ENCODE measurements at regions not wholly inside any gene's neighbourhood (a gene's known extent, or its start where the extent isn't known, plus 50 kb on each side); places are given as distances from the start of the nearest gene placed in this dataset.

DNA sequence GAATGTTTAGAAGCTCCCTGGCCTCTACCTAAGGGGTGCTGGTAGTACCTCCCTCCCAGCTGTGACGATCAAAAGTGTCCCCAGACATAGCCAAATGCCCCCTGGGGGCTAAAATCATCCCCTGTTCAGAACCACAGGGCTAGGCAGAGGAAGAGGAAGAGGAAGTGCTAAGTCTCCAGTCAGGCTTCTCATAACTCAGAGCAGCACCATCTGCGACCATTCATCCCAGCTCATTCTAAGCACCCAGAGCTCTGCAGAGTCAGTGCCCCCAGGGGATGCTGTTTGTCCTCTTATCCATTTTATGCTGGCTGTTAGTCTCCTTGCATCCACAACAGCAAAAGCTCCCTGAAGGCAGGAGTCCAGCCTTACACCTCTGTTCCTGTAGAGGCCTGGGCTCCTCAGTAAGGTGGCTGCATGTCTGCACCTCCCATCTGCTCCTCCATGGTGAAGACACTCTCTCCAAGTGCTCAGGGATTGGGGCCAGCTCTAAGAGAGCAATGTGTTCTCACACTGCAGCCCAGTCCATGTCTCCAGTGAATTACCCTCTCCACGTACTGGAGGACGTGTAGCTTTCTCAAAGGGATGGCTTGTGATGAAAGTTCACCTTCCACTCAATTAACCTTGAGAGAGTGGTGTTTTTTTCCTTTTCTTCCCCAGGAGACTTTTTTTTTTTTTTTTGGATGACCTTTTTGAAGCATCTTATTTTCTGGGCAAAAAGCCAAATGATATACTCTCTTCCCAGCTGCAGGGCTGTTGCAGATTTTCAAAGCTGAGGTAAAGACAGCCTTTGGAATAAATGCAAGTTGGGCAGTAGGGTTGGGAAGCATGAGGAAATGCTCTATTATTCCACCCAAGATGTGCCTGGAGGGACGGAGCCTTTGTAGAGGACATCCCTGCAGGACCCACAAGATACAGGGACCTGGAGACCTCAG is 158.9 kb upstream of the SLC14A2 start:
- Histone ChIP-seq H3K27ac (ENCODE audit: low read depth, low read length, severe bottlenecking) (no peak overlapping the region), H3K36me3 (ENCODE audit: control insufficient read depth, insufficient read depth, low read length) (no peaks in the 10 kb centered on the region), H3K9me3 (ENCODE audit: control insufficient read depth, low read length) (no peaks in the 10 kb centered on the region), H3K4me1 (ENCODE audit: control insufficient read depth, insufficient read depth, low read length, poor library complexity, severe bottlenecking) (no peaks in the 10 kb centered on the region), H3K4me3 (ENCODE audit: extremely low read depth, insufficient read depth, low read length, poor library complexity, severe bottlenecking) (no peak overlapping the region)
- 81 to 100% methylated on average over 1 to 2 of the region's 5 CpGs for WGBS, 2 experiments (ENCODE audit: insufficient coverage in 2 of 2)

DNA sequence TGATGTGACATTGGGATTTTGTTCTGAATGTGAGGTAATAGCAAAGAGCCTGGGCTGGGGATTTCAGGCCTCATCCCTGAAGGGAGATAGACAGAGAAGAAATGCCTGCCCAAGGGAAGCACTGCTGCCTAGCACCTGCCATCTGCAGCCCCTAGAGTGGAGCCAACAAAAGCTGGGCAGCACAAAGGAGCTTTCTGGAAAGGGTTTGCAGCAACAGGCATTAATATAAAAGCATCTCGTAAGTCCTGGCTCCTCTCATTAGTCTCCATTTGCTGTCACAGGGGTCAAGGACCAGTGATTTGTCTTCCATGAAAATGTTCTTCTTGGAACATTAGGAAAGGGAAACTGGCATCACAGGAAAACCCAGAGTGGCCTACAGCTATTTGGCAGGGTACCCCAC is 157.2 kb upstream of the SLC14A2 start:
- Histone ChIP-seq H3K4me1 (ENCODE audit: control insufficient read depth, insufficient read depth, low read length, poor library complexity, severe bottlenecking) (no peaks in the 10 kb centered on the region), H3K27ac (ENCODE audit: low read depth, low read length, severe bottlenecking) (no peak overlapping the region), H3K4me3 (ENCODE audit: extremely low read depth, insufficient read depth, low read length, poor library complexity, severe bottlenecking) (no peak overlapping the region), H3K9me3 (ENCODE audit: control insufficient read depth, low read length) (no peaks in the 10 kb centered on the region), H3K36me3 (ENCODE audit: control insufficient read depth, insufficient read depth, low read length) (no peaks in the 10 kb centered on the region)
- 100% methylated on average over 1 of the region's 1 CpG for WGBS, 2 experiments (ENCODE audit: insufficient coverage in 2 of 2)

DNA sequence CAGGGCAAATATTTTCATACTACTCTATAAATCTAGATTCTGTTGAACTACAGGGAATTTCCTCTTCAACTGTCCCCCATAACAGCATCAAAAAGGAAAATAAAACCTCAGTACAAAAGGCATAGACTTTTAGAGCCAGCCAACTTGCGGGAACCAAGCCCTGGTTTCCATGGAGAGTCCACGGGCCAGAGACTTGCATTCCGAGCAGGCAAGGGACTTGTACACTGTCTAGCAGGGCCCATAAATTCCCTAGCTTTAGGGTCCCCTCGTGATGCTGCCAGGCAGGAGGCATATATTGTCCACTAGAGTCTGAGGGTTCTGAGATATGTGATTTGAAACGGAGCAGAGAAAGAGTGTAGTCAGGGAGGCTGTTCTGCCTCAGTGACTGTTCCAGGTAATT is 153.1 kb upstream of the SLC14A2 start:
- 79 to 85% methylated on average over 5 of the region's 5 CpGs for WGBS, 2 experiments (ENCODE audit: insufficient coverage in 2 of 2)
- Histone ChIP-seq H3K36me3 (ENCODE audit: control insufficient read depth, insufficient read depth, low read length) (no peaks in the 10 kb centered on the region), H3K27ac (ENCODE audit: low read depth, low read length, severe bottlenecking) (no peak overlapping the region), H3K4me1 (ENCODE audit: control insufficient read depth, insufficient read depth, low read length, poor library complexity, severe bottlenecking) (no peaks in the 10 kb centered on the region), H3K9me3 (ENCODE audit: control insufficient read depth, low read length) (no peaks in the 10 kb centered on the region), H3K4me3 (ENCODE audit: extremely low read depth, insufficient read depth, low read length, poor library complexity, severe bottlenecking) (no peak overlapping the region)

DNA sequence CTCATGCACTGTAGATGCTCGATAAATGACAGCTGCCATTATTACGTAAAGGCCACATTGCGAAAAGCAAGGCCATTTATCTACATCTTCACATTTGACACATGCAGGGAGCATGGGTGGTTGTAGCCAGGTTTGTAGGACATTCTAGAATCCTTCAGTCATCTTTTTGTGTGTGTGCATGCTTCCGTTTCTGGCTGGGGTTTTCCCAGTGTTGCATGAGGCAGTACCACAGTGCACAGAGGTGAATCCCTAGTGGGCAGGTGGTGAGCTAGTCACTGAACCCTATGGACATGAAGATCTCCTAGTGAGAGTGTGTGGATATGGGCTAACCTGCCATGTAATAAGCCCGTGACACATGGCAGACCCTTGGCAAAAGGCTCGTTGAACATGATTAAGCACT is 151.8 kb upstream of the SLC14A2 start:
- H3K27ac ChIP-seq (ENCODE audit: low read depth, low read length, severe bottlenecking), result no peak overlapping the region
- H3K4me3 ChIP-seq (ENCODE audit: extremely low read depth, insufficient read depth, low read length, poor library complexity, severe bottlenecking), result no peak overlapping the region
- 89 to 94% methylated on average over 3 to 4 of the region's 6 CpGs for WGBS, 2 experiments (ENCODE audit: insufficient coverage in 2 of 2)
- H3K36me3 ChIP-seq (ENCODE audit: control insufficient read depth, insufficient read depth, low read length), result no peaks in the 10 kb centered on the region
- no peaks in the 10 kb centered on the region for H3K4me1 ChIP-seq (ENCODE audit: control insufficient read depth, insufficient read depth, low read length, poor library complexity, severe bottlenecking)
- H3K9me3 ChIP-seq (ENCODE audit: control insufficient read depth, low read length), result no peaks in the 10 kb centered on the region

DNA sequence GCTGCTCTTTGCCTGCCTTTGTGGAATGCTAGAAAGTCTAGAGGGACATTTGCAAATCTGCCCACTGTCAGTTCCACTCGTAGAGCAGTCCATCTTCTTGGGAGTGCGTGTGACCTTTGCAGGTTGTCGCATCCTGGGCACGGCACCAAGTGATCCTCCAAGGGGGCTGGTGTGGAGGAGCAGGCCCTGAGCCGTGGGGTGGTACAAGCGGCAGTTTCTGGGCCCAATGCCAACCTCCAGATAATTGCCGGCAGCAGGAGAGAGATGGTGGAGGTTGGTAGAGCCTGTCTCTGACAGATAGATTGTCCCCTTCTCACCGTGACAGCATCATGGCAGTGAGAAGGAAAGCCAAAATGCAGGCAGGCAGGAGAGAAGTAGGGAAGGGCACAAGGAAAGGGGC is 150.7 kb upstream of the SLC14A2 start:
- Histone ChIP-seq H3K4me3 (ENCODE audit: extremely low read depth, insufficient read depth, low read length, poor library complexity, severe bottlenecking) (no peak overlapping the region), H3K4me1 (ENCODE audit: control insufficient read depth, insufficient read depth, low read length, poor library complexity, severe bottlenecking) (no peaks in the 10 kb centered on the region), H3K9me3 (ENCODE audit: control insufficient read depth, low read length) (no peaks in the 10 kb centered on the region), H3K36me3 (ENCODE audit: control insufficient read depth, insufficient read depth, low read length) (no peaks in the 10 kb centered on the region), H3K27ac (ENCODE audit: low read depth, low read length, severe bottlenecking) (no peak overlapping the region)
- WGBS, 2 experiments (ENCODE audit: insufficient coverage in 2 of 2), result 84 to 91% methylated on average over 8 of the region's 8 CpGs

DNA sequence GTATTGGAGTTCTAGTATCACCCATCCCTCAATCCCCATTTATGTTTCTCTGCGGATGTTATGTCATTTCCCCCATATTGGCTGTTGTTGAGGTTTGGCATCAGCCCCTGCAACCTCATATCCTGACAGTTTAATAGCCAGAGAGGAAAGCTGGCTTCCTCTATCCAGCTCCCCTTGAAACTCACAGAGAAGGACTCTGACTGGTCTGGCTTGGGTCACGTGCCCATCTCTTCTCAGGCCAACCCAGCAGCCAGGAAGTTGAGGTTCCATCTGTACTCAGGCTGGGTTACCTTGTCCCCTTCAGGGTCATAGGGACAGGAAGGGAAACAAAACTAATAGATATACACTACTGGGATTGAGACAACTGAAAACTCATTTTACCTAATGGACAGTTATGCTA is 148.0 kb upstream of the SLC14A2 start:
- no peaks in the 10 kb centered on the region for H3K4me1 ChIP-seq (ENCODE audit: control insufficient read depth, insufficient read depth, low read length, poor library complexity, severe bottlenecking)
- no peak overlapping the region for H3K27ac ChIP-seq (ENCODE audit: low read depth, low read length, severe bottlenecking)
- WGBS, 2 experiments (ENCODE audit: insufficient coverage in 2 of 2), result no CpG with 5 or more reads among the region's 2 CpGs
- H3K36me3 ChIP-seq (ENCODE audit: control insufficient read depth, insufficient read depth, low read length), result no peaks in the 10 kb centered on the region
- H3K9me3 ChIP-seq (ENCODE audit: control insufficient read depth, low read length), result no peaks in the 10 kb centered on the region
- no peak overlapping the region for H3K4me3 ChIP-seq (ENCODE audit: extremely low read depth, insufficient read depth, low read length, poor library complexity, severe bottlenecking)

DNA sequence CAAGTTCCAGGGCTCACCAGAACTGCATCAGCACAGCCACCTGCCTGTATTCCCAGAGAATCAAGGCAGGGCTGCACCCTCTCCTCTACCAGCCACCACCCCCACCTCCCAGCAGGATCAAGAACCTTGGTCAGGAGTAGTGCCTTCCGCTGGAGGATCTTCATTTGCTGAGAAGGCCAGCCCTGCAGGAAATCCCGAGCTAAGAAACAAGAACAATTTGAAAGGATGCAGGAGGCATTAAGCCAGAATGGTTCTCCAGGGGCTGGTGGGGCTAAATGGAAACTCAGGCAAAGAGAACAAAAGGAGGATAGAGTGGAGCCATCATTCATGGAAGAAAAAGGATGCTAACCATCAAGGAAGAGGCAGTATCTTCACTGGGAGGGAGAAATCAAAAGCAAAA is 147.3 kb upstream of the SLC14A2 start:
- 60 to 77% methylated on average over 1 to 2 of the region's 2 CpGs for WGBS, 2 experiments (ENCODE audit: insufficient coverage in 2 of 2)
- Histone ChIP-seq H3K9me3 (ENCODE audit: control insufficient read depth, low read length) (no peaks in the 10 kb centered on the region), H3K4me1 (ENCODE audit: control insufficient read depth, insufficient read depth, low read length, poor library complexity, severe bottlenecking) (no peaks in the 10 kb centered on the region), H3K4me3 (ENCODE audit: extremely low read depth, insufficient read depth, low read length, poor library complexity, severe bottlenecking) (no peak overlapping the region), H3K27ac (ENCODE audit: low read depth, low read length, severe bottlenecking) (no peak overlapping the region), H3K36me3 (ENCODE audit: control insufficient read depth, insufficient read depth, low read length) (no peaks in the 10 kb centered on the region)

DNA sequence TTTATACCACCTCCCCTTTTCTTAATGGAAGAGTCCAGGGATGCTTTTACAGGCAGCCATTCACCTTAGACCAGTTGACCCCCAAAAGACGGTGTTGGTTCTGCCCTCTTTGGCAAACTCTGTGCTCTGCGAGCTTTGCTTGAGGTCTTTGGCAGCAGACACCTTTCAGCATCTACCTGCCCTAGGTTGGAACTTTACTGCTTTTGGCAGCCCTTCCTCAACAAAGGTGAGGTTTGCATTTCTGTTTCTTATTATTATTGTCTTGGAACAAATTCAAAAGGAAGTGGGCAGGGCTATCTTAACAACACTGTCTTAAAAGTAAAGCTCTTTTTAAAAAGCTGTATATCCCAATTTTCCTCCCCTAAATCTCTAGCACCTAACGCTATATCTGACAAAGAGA is 136.4 kb upstream of the SLC14A2 start:
- WGBS, 2 experiments (ENCODE audit: insufficient coverage in 2 of 2), result 87 to 100% methylated on average over 2 of the region's 3 CpGs
- no peaks in the 10 kb centered on the region for H3K36me3 ChIP-seq (ENCODE audit: control insufficient read depth, insufficient read depth, low read length)
- no peak overlapping the region for H3K4me3 ChIP-seq (ENCODE audit: extremely low read depth, insufficient read depth, low read length, poor library complexity, severe bottlenecking)
- H3K4me1 ChIP-seq (ENCODE audit: control insufficient read depth, insufficient read depth, low read length, poor library complexity, severe bottlenecking), result no peaks in the 10 kb centered on the region
- H3K27ac ChIP-seq (ENCODE audit: low read depth, low read length, severe bottlenecking), result no peak overlapping the region
- no peaks in the 10 kb centered on the region for H3K9me3 ChIP-seq (ENCODE audit: control insufficient read depth, low read length)

DNA sequence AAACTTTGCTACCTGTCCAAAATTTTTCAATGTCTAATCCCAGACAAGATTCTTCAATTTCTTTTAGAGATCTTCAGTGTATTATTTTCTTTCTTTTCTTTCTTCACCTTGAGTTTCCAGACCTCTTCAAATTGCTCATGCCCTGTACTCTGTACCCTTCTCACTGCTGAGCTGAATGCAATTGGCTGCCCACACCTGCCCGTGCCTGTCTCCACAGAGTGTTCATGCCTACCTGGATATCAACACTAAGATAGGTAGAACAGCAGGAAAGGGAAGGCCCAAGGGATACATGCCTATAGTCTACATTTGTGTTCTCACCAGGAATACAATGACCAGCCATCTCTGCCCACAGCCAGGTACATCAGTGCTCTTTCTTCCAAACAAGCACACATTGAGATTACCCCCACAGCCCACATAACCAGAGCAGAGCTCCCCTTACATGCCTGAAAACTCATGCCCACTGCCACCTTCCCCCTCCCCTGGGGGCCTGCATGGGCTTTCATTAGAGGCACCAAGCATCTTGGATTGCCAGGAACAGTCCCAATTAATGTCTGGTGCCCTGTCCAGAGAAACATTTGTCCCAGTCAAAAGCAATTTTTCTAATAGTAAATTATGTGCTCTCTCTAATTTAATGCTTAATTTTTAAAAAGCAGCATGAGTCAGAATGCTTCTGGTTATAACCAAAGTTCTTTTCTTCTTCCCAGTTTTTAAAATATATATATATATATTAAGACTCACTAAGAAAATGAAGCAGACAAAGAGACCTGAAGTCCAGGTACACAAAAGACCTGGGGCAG is 134.9 kb upstream of the SLC14A2 start:
- Histone ChIP-seq H3K36me3 (ENCODE audit: control insufficient read depth, insufficient read depth, low read length) (no peaks in the 10 kb centered on the region), H3K9me3 (ENCODE audit: control insufficient read depth, low read length) (no peaks in the 10 kb centered on the region), H3K27ac (ENCODE audit: low read depth, low read length, severe bottlenecking) (no peak overlapping the region), H3K4me3 (ENCODE audit: extremely low read depth, insufficient read depth, low read length, poor library complexity, severe bottlenecking) (no peak overlapping the region), H3K4me1 (ENCODE audit: control insufficient read depth, insufficient read depth, low read length, poor library complexity, severe bottlenecking) (no peaks in the 10 kb centered on the region)
- WGBS, 2 experiments (ENCODE audit: insufficient coverage in 2 of 2), result 80 to 100% methylated on average over 1 of the region's 1 CpG

DNA sequence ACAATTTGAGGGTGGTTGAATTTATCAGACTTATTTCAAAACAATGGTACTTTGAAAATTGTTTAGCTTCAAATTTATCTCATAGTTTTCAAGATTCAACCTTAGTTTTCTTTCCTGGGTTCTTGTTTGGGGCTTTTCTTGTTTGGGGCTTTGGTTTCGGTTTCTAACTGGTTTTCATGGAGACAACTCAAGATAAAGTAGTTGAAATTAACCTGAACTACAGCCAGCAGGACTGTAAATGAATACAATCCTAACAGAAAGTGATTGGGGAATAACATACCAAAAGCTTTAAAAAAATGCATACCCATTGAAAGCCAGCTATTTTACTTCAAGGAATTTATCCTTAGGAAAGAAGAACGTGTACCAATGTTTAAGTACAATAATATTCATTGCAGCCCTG is 133.5 kb upstream of the SLC14A2 start:
- H3K9me3 ChIP-seq (ENCODE audit: control insufficient read depth, low read length), result no peaks in the 10 kb centered on the region
- H3K36me3 ChIP-seq (ENCODE audit: control insufficient read depth, insufficient read depth, low read length), result no peaks in the 10 kb centered on the region
- no CpG with 5 or more reads among the region's 2 CpGs for WGBS, 2 experiments (ENCODE audit: insufficient coverage in 2 of 2)
- H3K4me1 ChIP-seq (ENCODE audit: control insufficient read depth, insufficient read depth, low read length, poor library complexity, severe bottlenecking), result no peaks in the 10 kb centered on the region
- H3K4me3 ChIP-seq (ENCODE audit: extremely low read depth, insufficient read depth, low read length, poor library complexity, severe bottlenecking), result no peak overlapping the region
- no peak overlapping the region for H3K27ac ChIP-seq (ENCODE audit: low read depth, low read length, severe bottlenecking)

DNA sequence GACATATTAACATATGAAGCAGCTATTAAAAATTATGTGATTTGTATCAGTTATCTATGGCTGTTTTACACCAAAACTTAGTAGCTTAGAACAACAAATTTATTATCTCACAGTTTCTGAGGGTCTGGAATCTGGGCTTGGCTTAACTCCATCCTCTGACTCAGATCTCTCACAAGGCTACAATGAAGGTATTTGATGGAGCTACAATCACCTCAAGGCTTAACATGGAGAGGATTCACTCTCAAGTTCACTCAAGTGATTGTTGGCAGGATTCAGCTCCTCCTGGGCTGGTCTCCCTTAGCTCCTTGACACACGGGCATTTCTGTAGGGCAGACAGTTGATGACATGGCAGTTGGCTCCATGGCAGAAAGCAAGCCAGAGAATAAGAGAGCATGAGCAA is 133.0 kb upstream of the SLC14A2 start:
- Histone ChIP-seq H3K4me3 (ENCODE audit: extremely low read depth, insufficient read depth, low read length, poor library complexity, severe bottlenecking) (no peak overlapping the region), H3K4me1 (ENCODE audit: control insufficient read depth, insufficient read depth, low read length, poor library complexity, severe bottlenecking) (no peaks in the 10 kb centered on the region)
- WGBS, 2 experiments (ENCODE audit: insufficient coverage in 2 of 2), result 71 to 86% methylated on average over 1 of the region's 1 CpG

More for the DNA sequence above, 133.0 kb upstream of the SLC14A2 start:
- Histone ChIP-seq H3K9me3 (ENCODE audit: control insufficient read depth, low read length) (no peaks in the 10 kb centered on the region), H3K36me3 (ENCODE audit: control insufficient read depth, insufficient read depth, low read length) (no peaks in the 10 kb centered on the region), H3K27ac (ENCODE audit: low read depth, low read length, severe bottlenecking) (no peak overlapping the region)
